ENCODE measurements at regions not wholly inside any gene's neighbourhood (a gene's known extent, or its start where the extent isn't known, plus 50 kb on each side); places are given as distances from the start of the nearest gene placed in this dataset.

DNA sequence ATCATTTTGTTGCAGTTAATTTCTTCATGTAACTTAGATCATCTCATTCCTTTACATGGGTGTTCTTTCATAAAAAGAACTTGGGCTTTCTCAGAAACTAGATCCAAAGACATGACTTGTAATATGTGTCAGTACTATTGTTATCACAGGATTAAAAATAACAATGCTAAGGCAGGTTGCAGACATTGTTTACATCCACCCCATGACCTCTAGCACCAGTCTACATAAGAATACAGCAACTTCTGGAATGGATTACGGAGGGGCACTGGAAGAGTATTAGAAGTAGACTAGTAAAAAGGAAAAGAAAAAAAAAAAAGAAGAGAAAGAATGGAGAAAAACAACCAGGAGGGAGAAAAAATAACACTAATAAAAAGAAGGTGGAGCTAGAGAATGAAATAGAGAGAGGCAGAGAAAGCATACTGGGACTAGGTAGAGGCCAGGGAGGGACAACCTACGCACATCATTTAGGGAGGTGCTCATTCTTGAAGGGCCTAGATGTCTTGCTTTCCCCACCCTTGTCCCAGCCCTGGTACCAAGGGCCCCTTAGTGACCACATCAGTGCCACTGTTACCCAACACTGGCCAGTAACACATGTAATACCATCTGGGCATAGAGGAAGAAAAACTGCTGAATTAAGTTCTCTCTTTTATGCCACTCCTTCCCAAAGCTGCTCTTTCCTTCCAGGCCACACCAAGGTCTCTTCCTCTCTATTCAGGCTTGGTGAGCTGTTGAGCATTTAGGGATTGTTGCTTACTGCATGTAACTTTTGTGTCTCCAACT is 70.6 kb upstream of the KLF7 start:
- no peak for DNase-seq

DNA sequence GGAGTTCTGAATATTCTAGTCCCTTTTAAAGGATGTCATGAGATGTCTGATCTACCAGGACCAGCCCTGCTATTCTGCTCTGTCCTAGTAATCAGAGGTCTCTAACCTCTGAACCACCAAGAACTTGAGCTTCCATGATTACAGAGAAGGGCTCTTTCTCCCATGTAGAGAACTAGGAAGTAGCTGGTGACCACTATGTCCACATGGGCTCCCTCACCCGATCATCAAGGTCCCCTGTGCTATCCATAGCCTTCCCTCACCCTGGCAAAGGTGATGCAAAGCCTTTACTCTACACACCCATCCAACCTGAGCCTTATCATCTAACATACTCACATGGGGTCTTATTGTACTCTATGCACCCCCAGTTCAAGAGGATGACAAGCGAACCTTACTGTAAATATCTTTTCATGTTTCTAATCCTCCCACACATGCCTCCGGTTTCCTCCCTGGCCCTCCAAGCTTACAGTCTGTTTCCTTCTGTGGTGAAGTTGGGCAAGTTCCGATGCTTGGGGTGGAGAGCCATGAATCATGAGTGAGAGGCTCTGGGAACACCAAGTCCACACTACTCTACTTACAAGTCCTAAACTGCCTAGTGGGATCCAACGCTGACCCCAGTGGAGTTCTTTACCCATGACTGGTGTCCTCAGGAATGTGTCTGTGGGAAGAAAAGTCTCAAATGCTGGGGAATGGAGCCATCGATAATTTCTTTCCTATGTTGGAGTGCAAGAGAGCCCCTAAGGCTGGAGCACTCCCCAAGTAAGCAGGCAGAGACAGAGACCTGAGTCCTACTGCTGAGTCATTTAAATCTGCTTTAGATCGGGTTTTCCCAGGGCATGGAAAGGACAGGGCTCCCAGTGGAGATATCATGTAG is 73.3 kb upstream of the KLF7 start:
- no peak for DNase-seq

DNA sequence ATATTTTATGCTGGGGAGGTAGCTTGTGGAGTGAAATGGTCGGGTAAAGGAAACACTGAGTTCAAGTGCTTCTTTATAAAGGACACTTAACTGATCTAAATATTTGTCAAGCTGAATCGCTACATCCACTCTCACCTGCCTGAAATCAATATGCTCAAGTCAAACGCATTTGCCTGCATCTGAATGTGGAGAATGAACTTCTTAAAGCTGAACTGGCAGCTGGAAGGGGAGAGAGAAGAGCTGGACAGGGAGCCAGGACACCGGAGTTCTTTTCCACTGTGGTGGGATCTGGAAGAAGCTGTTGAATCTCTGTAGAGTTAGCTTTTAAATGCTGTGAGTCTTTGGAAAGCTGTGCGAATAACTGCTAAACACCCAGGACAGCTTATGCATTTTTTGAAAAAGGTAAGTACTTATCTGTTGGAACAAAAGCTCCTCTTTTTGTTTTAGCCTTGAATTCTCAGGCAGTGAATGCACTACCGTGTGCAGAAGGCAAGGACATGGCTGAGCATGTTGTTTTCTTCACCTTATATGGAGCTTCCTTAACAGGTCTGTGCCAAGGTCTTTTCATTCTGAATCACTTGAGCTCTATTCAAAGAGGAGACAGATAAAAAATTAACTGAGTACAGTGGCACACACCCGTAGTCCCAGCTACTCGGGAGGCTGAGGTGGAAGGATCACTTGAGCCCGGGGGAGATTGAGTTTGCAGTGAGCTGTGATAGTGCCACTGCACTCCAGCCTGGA is 74.2 kb upstream of the KLF7 start:
- DNase-seq: no peak

DNA sequence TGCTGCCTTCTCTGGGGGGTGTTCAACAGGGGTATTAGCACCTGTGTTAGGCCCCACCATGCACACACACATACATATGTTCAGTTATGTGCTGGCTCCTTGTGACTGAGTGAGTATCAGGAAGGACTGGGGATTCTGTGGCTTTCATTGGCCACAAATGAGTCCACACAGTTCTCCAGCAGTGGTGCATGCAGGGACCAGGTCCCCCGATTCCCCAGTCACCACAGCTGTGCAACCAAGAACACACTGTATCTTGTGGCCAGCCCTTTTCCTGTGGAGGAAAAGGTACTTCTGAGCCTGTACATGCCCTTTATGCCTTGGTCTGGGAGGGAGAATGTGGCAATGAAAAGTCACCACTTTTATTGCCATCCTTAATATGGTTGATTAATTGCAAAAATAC is 74.9 kb upstream of the KLF7 start:
- DNase-seq: no peak

DNA sequence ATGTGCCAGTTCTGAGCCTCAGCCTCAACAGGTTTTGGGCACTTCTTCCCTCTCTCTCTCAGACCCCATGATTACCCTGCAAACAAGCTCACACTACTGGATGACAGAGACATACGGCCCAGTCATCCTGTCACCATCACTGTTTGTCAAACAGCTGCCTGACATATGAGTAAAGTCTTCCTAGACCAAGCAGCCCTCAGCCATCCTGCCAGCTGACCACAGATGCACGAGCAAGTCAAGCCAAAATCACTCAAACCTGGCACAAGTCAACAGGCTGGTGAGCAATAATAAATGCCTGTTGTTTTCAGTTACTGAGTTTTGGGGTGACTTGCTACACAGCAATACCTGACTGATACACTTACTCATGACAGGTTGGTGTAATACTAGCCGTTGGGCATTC is 75.5 kb upstream of the KLF7 start:
- peak in 1 of 2 donors; percentile 32 for DNase-seq

DNA sequence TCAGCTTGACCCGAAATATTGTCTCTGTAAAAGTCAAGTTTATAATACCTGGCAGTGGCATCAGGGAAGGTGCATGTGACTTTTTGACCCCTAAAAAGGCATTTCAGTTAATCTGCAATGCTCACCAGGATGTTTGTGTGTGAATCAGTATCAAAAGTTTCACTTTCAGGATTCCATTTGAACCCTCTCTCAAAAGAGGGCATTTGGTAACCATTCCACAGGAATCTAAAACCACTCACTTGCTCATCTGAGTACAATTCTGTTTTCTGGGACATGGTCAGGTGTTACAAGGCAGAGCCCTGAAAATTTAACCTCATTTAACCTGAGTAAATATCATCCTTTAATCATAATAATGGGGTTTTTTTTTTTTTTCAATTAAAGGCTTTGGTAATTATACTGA is 77.9 kb upstream of the KLF7 start:
- no peak for DNase-seq

DNA sequence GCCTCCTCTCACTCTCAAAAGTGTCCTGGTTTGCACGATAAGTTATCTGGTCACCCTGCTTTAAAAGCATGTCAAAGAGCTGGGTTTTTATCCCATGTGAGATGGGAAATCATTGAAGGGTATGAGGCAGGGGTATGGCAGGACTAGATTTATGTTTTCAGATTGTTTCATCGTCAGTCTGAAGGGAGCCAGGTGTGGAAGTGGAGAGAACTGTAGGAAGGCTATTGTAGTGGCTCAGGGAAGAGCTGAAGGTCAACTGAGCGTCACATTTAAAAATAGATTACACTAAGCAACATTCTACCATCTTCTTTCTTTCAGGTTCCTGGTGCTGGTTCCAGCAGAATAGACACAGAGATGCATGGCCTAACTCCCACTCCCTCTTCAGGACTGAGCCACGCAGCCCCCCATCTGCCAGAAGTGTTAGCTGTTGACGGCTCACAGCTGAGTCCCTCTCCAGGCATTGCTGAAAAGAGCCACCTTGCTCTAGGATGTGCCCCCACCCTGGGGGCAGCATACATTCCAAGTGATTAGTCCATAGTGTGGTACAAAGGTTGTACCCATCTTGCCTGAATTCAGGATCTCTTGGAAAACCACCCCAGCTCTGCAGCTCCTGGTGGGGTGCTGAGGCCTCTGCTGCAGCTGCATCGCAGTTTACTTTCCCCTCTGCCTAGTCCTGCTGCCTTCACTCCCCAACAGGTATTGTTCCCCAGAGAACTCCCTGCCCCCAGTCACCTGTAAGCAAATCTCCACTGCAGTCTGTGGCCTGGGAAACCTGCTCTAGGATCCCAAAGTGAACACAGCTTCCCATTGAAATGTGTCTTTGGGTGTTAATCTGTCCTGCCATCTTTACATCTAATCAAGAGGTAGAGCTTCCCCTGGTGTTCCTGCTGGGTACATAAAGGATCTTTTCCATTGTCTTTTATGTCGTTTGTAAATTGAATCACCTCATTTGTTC is 79.5 kb upstream of the KLF7 start:
- DNase-seq: no peak

DNA sequence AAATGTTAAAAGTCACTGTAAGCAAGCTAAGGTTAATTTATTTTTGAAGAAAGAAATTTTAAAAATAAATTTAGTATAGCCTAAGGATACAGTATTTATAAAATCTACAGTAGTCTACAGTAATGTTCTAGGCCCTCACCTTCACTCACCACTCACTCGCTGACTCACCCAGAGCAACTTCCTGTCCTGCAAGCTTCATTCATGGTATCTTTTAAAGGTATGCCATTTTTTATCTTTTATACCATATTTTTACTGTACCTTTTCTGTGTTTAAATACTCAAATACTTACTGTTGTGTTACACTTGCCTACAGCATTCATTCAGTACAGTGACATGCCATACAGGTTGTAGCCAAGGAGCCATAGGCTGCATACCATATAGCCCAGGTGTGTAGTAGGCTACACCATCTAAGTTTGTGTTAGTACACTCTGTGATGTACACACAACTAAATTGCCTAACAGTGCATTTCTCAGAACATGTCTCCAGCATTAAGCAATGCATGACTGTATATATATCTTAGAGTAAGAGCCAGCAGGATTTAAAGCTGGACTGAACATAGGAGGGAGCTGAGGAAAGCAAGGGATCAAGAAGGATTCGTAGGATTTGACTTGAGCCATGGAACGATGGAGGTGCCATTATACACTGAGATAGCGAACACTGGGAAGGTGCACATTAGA is 83.1 kb upstream of the KLF7 start:
- DNase-seq: no peak

DNA sequence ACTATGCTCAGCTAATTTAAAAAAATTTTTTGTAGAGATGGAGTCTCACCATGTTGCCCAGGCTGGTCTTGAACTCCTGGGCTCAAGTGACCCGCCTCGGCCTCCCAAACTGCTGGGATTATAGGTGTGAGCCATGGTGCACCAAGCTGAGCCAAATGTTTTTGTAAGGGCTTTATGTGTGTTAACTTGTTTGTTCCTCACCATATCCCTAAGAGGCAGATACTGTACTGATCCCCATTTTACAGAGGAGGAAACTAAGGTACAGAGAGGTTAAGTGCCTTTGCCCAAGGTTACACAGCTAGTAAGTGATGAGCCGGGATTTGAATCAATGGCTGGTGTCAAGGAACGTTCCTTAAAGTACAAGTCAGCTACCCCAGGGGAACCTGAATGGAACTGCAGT is 85.3 kb upstream of the KLF7 start:
- DNase-seq: no peak

DNA sequence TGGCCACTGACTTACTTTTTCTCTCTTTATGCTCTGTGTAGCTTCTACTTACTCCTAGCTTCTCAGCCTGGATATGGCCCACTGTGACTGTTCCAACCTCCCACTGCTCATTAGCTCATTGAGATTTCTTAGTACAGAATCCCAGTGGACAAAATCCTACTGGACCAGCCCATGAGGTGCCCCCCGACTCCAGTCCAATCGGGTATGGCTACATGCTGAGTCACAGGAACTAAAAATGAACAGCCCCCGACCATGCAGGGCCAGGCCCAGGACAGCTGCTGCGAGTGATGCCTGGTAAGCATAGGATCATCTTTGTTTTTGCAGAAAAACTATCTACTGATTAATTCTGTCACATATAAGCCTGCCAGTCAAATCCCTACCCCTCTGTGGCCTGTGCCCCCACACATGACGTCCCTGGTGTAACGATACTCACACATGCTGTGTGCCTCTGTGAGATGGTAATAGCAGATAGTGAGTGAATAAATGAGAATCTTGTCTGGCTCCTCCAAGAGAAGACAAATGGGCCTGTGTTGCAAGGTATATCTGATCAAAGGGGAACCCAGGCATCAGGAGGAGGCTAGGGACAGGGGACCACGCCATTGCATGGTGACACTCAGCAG is 85.9 kb upstream of the KLF7 start:
- DNase-seq: no peak

DNA sequence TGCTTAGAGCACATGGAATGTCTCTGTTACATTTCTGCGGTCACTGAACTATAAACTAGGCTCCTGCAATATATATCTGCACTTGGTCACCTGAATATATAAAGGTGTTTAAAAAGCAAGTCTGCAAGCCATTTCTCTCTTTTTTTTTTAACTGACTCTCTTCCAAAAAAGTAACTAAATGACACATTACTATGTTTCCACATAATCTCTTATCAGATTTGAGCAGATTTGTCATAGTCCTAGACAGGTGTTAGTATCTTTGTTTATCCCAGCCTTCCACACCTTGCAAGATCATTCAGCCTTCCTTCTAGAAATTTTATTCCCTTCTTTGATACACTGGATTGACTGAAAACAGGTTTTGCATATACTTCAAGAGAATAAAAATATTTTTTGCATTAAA is 86.7 kb upstream of the KLF7 start:
- DNase-seq: no peak

DNA sequence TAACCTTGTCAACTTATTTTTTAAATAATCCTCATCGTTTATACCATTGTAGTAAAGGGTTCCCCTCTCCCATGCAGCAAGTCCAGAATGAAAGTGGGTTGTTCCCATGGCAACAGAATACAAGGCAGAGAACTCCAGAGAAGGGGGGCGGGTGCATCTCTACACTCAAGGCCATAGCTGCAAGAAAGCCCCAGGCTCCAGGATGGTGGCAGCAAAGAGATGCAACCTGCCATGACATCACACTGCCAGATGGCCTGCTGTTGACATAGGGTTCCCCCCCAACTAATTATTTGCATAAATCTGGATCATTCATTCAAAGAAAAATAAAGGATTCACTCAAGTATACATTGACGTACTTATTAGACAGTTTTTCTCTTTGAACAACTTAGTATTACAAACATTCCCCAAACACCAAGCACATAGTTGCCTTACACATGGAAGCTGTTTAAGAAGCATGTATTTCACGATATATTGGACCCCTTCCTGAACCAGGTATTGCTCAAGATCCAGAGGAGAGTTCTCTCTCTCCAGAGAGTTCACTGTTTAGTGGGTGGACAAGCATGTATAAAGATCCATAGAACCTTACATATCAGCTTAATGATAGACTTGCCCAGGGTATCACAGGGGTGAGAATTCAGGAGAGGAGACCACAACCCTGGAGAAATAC is 87.4 kb upstream of the KLF7 start:
- no peak for DNase-seq

DNA sequence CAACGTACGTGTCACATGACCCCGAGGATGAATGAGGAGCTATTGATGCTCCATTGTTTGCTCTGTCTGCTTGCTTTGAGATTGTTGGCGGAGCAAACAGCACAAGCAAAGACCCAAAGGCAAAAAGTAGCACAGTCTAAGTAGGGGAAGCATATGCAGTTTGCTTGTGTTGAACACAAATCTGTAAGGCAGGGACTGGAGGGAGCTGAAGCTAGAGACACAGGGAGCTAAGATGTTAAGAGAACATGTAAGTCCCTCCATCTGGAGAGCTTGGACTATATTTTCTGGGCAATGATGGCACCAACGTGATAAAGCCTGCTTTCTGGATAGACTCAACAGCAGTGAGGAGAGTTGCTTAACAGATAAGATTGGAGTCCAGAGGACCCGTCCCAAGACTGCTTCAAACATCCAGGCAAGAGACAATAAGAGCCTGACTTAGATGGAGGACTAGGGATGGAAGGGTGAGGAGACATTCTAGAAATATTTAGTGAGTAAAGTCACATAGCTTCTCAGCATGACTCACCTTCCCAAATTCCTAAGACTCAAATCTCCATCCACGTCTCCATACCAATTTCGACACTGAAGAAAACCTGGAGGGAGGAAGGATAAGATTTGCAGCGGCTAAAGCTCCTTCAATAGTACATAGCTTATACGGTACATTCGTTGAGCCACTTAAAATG is 88.1 kb upstream of the KLF7 start:
- DNase-seq: no peak

DNA sequence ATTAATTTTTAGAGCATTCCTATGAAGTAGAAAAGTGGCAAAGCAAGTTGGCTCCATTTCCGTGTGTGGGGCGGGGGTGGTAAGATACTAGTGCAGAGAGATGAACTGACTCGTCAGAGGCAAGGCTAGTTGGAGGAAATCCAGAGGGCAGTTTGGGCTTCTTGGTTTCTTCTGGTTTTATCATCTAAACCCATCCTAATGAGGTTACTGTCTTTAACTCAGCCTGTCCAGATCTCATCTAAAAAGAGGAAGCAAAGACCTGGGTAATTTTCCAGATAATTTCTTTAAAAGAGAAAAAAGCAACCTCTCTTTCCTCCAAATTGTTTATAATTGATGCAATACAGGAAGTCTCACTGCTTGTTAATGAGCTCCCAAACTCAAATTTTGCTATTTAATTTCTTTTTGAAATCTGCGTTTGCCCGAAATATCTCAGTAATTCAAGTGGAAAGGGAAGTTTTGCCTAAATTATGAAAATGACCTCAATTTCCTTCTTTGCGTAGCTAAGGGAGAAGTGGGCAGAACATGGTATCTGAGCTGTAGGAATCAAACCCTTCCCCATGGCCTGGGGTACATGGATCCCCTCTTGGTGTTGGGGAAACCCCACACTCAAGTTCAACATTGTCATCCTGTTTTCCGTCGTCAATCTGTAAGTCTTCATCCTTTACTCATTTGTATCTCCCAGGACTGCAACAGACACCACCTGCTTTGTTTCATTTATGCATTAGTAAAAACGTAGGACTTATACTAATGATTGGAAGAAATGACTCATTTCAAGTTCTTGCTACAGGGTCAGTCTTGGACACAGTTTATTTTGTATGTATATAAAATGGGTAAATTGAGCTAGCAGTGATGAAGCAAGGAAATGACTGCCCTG is 89.1 kb upstream of the KLF7 start:
- DNase-seq: no peak

DNA sequence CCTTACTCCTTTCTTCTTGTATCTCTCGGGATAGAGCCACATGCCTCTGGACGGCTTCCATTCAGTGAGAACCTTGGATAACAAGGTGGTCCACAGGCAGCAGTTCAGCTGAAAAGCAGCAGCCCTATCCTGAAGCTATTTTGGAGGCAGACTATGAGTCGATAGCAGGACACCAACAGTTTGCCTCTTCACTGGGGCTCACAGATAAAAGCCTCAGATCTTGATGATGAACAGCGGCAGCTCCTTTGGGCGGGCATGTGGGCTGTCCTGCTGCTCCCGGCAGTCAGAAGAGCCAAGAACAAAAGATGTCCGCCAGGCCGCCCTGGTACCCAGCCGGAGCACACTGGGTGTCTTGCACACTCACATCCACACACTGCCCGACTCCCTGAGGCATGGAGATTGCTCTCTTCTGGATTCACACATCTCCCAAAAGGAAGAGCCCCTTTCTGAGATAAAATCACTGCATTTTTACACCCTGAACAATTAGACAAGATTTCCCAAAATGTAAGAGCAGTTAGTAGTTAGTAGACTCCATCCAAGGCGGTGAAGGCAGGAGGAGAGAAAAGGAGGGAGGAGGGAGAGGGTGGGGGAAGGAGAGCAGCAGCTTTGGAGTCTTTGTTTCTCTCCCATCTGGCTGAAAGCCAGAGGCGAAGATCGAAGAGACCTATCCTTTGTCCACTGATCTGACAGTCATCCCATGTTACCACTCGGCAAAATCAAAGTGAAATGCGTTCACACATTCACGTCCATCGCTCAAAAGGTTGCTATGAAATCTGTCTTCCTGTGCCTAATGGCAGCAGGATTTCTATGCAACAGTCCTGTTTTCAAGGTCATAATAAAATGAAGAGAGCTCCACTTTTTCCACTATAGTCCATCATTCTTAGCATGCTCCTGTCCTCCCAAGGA is 90.1 kb upstream of the KLF7 start:
- DNase-seq: no peak

DNA sequence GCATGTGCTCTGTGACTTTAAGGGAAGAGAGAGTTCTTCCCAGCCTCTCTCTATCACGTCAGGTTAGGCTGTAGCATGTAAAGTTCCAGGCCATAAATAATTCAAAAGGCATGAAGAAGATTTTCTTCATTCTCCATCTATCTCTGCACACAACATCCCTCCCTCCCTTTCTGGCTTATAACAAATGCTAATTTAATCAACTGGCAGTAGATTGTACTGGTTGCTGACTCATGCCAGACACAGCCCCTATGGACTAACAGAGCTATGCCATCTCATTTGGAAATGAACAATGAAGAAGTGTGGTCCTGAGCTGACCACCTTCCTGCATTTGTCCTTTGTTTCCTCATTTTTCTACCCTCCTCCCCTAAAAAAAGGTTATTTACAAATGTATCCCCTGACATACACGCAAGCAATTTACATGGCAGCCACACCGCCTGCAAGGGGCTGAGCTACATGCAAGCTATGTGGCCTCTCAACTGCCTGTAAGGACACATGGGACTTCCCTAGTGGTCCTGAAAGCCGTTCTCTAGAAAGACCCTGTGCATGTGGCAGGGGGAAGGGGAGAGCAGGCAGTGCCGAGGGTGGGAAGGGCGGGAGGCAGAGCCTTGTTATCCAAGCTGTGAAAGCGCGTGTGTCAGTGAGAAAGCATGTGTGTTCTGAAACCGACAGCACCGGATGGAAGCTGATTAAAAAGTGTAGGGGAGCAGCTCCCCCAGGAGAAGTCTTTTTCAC is 90.9 kb upstream of the KLF7 start:
- DNase-seq: no peak
